Gastroesophageal sphincter (tissue), 3 donors: ENCODE measurements at regions not wholly inside any gene's neighbourhood (a gene's known extent, or its start where the extent isn't known, plus 50 kb on each side); places are given as distances from the start of the nearest gene placed in this dataset.

Experiments
- CTCF ChIP-seq, 4 experiments: fragments of 200-600 bp in 2 of 4; fragments of 450-650 bp in 2 of 4; sonication (generic) in 1 of 4; IDR thresholded peaks; one replicate each; pipeline ENCODE4 v1.5.1; 2017 to 2019; ENCODE audit warnings: antibody characterized with exemption in 4 of 4, mild to moderate bottlenecking in 2 of 4, moderate library complexity in 2 of 4
- EP300 ChIP-seq: sonication (generic); formaldehyde crosslinking; IDR thresholded peaks from one replicate; pipeline ENCODE4 v1.6.1; 2017; ENCODE audit warnings: antibody characterized with exemption, mild to moderate bottlenecking
- POLR2A ChIP-seq, 2 donors: fragments of 450-650 bp; IDR thresholded peaks; one replicate each; pipeline ENCODE4 v1.6.1; 2017; ENCODE audit warnings: antibody characterized with exemption in 2 of 2, mild to moderate bottlenecking in 2 of 2, moderate library complexity in 1 of 2
- POLR2AphosphoS5 ChIP-seq: sonication (generic); formaldehyde crosslinking; IDR thresholded peaks from one replicate; pipeline ENCODE4 v1.6.1; 2017; ENCODE audit warnings: antibody characterized with exemption

GRCh38 chr3:59364496-59364895 is 314.7 kb upstream of the CFAP20DC start:
- TF ChIP-seq CTCF (IDR thresholded peaks at IDR 0.05) (no peak), EP300 (no peak), POLR2A (IDR thresholded peaks at IDR 0.05) (no peak), POLR2AphosphoS5 (no peak)
